ENCODE measurements at regions not wholly inside any gene's neighbourhood (a gene's known extent, or its start where the extent isn't known, plus 50 kb on each side); places are given as distances from the start of the nearest gene placed in this dataset.

DNA sequence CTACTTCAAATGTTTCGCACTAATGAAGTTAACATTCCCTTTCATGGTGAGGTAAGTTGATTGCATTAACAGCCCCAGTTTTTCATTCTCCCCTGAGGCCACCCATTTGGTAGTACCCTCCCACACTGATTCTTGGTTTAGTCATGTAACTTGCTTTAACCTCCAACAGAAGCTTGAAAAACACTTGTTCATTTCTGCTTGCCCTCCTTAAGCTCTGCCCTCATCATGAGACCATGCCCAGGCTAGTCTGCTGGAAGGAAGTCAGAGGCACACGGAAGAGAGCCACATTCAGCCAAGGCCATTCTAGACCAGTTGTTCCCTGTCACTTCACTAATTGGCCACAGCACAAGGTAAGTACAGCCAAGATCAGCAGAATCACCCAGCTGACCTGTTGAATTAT, 50.7 kb upstream of the CD44 start:
- Mint-ChIP-seq H3K4me3 (peak overlapping the region in 1 of 2 donors; percentile 22), H3K27me3 (peaks cover 3% of the 10 kb centered on the region), H3K9me3 (peaks cover 0 to 12% of the 10 kb centered on the region in 2 donors), H3K4me1 (peaks cover 64% of the 10 kb centered on the region), H3K27ac (no peak overlapping the region)
- DNase-seq: no peak
- no peak for ATAC-seq

DNA sequence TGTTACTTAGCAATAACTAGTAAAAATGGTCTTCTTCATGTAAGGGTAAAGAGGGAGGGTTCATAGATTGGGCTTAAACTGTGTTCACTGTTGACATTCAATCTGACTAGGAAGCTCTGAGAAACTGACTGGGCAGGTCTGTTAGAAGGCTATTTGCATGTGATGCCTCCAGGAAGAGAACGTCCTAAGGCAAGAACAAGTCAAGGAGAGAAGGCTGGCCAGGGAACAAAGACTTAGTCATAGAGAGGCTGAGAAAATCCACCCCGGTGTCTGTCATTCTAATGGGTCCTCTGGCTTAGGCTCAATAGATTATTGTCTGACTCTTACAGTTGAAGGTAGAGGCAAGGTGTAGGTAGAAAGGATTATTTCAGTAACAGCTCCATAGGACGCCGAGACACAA, 50.3 kb upstream of the CD44 start:
- Mint-ChIP-seq H3K9me3 (peaks cover 0 to 12% of the 10 kb centered on the region in 2 donors), H3K4me3 (no peak overlapping the region), H3K27me3 (peaks cover 7% of the 10 kb centered on the region), H3K4me1 (peaks cover 60% of the 10 kb centered on the region), H3K27ac (peak overlapping the region; percentile 18 to 83)
- DNase-seq (no peak), ATAC-seq (no peak)
